Mesenteric fat pad (tissue), 1 donor: ENCODE measurements at regions not wholly inside any gene's neighbourhood (a gene's known extent, or its start where the extent isn't known, plus 50 kb on each side); places are given as distances from the start of the nearest gene placed in this dataset.
"Not testable (repeated sequence)": the region's sequence is repeated elsewhere in the genome, so short reads cannot be mapped to it uniquely, and the experiment has no call there.

Experiments used
- DNase-seq: peaks from one replicate; pipeline ENCODE4 v3.0.0-alpha.2; 2020; ENCODE audit warnings: low spot score
- donor health status: DM: yes; HTN: yes; CAD: no.

DNA sequence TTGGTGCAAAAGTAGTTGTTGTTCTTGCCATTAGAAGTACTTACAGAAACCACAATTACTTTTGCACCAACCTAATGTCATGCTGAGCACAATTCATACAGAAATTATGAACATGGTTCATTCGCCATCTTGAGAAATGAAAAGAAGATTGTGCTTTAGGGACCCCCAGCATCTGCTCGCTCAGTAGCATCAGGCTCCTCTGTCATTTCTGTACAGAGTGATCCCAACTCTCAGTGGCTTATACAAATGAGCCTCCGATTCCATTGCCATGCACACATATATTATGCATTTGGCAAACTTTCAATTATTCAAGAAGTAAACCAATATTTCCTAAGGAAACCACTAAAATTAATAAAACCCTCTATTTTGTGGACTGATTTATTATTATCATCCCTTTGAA is 266.2 kb downstream of the MED10 start:
- no peak for DNase-seq

DNA sequence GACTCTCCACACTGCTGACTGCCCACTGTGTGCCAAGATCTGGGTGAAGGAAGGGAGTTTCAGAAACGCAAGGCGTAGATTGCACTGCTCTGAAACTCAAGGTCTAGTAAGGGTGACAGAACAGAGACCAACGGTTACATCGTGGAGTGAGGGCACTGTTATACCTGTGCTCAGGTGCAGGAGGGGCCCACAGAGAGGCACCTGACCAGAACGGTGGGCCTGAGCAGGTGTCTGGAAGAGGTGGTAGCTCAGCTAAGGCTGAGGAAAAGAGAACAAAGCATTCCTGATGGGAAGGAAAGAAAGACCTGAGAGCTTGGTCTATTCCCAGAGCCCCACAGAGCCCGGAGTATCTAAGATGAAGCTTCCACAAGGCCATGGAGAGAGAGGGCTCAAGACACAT is 267.2 kb downstream of the MED10 start:
- no peak for DNase-seq

DNA sequence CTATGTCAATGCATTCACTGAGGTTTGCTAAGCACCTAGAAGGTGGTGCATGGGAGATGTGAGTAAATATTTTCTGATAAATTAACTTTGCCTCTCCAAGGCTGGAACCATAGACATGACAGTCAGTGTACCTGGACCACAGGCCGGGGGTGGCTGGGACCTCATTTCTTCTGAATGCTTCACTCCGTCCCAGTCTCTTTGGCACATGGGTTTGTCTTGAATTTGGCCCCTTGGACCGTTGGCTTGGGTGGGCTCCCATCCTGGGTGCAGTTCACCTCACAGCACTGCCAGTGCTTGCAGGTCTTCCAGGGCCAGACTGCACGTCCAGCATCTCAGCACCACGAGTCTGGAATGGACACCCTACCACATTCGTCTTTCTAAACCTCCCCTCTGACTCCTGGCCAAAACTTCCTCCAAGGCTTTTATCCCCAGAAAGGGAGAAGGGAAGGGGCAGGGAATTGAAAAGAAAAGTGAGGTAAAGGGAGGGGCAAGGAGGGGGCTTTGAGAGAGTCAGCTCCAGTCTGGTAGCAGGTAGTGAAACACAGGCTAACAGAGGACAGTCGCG is 267.8 kb downstream of the MED10 start:
- no peak for DNase-seq

- no peak for DNase-seq
Measured at GRCh38 chr5:6108981-6109825, 269.1 kb downstream of the MED10 start.

- DNase-seq: no peak
Measured at GRCh38 chr5:6108540-6108848, 269.9 kb downstream of the MED10 start.

DNA sequence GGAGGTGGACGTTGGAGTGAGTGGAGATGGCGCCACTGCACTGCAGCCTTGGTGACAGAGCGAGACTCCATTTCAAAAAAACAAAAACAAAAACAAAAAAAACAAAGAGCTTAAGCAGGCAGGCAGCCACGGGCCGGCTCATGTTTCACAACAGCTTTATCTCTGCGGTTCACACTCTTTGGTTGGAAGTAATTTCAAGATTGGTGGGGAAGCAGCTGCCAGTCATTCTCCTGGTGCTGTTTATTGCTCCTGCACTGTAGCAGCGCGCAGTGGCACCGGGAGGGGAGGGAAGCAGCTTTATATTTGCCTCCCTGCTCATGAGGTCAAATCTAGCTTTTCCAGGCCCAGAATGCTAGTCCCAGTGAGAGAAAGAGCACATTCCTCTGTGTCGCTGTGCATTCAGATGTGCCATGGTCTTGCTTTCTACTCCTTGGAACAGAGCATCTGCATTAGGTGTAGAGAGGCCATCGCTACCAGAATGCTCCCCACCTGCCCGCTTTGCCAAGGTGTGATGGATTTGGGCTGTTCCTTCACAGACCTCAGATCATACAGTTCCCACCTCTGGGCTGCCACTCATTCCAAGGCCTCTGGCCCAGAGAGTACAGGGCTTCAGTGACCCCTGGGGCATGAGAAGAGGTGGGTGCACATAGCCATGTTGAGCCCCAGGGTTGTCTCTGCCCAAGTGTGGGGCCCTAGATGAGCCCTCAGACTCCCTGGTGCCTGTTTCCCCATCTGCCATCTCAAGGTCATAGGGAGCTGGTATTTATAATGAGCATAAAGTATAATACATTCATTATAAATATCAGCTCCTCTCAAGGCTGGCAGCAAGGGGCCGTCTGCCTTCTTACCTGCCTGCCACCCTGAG is 270.4 kb downstream of the MED10 start:
- no peak for DNase-seq

DNA sequence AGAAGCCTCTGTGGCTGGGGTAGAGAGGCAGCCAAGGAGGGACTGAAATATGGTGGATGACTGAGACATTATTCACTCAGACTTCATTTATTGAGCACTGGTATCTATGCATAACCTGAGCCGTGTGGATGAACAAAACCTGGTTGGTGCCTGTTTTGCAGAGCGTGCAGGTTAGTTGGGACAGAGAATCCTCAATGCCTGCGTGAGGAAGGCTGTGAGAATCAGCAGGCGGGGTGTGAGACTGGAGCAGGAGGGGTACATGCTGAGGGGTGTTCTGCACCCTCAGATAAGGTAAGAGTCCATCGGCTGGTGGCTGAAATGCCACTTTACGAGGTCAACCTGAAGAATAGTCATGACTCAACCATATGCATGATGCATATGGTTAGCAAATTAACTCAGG is 271.6 kb downstream of the MED10 start:
- no peak for DNase-seq

DNA sequence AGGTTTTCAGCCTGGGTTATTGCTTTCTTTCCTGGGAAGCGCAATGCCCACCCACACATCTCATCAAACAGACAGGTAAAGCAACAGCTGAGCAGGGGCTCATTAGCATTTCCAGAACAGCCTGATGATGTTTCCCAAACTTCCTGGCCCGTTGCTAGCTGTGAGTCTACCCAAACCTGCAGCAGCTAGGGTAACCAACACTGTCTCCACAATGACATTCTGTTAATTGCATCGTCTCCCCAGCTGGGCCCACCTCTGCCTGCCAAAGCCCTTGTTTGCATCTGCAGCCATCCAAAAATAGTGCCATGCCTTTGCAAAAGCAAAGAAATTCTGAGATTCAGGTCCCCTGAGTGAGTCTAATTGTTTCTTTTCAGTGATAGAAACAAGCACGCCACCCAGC is 273.0 kb downstream of the MED10 start:
- DNase-seq: no peak

- no peak for DNase-seq
Measured at GRCh38 chr5:6096101-6096500, 282.2 kb downstream of the MED10 start.

GRCh38 chr5:6094180-6094579 is 284.2 kb downstream of the MED10 start:
- DNase-seq: not testable (repeated sequence)

GRCh38 chr5:6090838-6091237 is 287.5 kb downstream of the MED10 start:
- no peak for DNase-seq

- no peak for DNase-seq
Measured at GRCh38 chr5:6090079-6090654, 288.2 kb downstream of the MED10 start.

- DNase-seq: no peak
Measured at GRCh38 chr5:6088706-6089105, 289.6 kb downstream of the MED10 start.

DNA sequence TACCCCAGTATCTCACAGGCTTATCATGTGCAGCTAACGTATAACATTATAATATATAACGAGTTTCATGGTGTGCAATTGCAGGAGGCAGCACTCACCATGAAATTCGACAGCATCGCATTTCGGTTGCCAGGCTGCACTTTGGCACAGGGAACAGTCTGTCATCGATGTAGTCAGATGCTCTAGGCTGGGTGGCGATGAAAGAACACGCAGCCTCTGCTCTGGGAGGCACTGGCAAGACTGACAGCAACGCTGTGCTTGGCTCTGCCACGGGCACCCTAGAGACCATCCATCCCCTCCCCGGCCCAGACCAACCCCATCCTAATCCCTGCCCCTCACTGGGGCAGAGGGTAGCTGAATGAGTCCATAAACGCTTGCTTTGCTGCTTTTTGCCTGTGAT is 290.8 kb downstream of the MED10 start:
- DNase-seq: no peak

- no peak for DNase-seq
Measured at GRCh38 chr5:6086871-6087270, 291.5 kb downstream of the MED10 start.

DNA sequence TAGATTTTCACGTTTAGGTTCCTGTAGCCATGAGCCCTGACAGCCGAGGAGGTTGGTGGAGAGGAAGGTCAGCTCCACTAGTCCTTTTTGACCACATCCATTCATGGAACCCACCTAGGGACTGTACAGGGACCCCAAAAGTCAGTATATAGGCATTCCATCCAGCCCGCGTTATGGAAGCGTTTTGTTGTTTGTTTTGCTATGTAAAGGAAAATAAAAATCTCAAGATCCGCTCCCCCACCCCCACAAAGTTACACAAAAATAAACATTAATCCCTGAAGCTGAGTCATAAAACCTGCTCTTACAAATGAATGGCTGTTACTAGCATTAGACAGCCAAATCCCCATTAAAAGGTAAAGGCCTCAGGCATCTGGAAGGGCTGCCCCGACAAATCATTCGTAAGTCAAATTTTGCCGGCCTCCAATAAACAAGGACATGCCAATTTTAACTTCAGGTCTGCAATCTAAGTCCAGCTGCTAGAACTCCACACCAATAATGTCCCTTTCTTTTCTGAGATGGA is 292.9 kb downstream of the MED10 start:
- DNase-seq: no peak

DNA sequence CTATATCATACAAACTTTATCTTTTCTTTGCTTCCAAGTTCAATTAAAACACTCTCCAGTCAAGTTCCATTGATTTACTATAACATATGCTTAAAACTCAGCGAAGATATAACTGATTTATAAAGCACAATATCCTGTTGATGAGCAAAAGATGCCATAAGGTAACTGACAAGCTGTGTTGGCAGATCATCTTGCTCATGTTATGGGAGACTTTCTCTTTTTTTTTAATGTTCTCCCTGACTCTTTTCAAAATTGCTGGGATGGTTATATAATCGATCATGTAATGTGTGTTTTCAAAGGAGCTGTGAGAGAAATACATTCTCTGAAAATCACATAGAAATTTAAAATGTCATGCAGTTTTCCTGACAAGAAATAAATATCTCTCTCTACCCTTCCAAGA is 293.5 kb downstream of the MED10 start:
- no peak for DNase-seq

DNA sequence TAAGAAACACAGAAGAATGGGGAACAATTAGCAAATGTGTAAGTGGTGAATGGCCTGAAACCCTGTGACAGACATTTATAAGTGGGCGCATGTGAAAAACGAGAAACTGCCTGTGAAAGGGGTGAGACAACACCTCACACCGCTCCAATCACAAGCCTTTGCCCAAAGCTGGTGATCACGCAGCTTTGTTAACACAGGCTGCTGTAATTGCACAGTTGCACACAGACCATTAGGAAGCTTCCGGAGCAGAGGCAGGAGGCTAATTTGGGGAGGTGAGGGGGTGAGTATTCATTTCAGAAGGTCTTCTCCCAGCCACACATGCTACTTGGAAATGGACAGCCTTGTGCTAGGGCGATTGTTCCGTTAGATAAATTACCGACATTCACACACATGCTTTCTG is 294.0 kb downstream of the MED10 start:
- DNase-seq: no peak

DNA sequence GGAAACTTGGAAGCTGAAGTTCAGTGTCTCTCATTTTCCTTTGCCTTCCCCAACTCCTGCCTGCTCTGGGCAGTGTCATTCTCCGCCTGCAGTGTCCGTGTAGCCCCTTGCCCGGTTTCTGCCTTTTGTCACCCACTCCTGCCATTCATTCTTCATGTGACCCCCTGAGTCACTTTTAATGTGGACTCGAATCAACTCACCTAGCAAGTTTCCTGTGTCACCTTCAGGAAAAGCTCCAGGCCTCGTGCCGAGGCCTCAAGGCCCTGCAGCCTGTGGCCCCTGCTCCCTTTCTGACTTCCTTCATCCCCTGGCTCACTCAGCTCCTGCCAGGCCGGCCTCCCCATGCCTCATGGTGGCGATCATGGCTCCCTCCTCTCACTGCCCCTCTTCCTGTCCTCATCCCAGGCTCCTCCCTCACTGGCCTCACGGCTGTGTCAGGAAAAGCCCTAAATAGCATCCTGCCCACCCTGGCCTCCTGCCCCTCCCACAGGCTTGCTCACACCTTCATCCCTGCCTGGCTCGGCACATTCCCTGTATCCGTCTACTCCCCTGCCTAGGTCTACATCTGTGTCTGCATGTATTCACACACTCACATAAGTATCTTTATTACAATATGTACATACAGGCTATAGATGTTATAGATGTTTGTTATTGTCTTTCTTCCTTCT is 294.9 kb downstream of the MED10 start:
- no peak for DNase-seq

DNA sequence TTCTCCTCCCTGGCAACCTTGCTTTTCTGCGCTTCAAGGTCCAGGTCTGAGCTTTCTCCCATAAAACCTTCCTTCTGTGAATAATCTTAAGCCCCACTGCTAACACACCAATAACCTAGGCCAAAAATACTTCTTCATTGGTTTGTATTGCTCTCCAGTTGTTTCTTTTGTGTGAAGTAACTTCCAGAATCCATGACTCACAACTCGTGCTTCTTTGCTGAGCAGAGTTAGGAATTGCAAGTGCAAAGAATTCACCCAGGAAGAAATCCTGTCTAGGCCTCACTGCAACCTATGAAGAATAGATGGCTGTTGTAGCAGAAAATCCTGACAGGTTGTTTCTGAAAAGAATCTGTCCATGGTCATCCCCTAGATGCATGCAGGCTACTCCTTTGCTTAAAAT is 295.7 kb downstream of the MED10 start:
- no peak for DNase-seq

DNA sequence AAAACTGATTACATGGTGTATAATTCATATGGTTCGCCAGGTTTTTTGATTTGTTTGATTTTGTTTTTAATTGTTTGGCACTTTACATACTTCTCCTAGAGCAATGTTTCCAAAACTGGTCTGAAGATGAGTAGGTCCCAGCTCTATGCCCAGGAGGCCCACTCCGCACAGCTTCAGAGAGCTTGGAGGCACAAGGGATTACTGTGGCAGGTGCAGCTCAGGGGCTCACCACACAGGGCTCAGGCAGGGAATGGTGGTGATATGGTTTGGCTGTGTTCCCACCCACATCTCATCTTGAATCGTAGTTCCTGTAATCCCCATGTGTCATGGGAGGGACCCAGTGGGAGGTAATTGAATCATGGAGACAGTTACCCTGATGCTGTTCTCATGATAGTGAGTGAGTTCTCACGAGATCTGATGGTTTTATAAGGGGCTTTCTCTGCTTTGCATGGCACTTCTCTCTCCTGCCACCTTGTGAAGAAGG is 296.6 kb downstream of the MED10 start:
- DNase-seq: no peak
